Left cardiac atrium (tissue), 4 donors: ENCODE measurements at regions not wholly inside any gene's neighbourhood (a gene's known extent, or its start where the extent isn't known, plus 50 kb on each side); places are given as distances from the start of the nearest gene placed in this dataset.

Experiments
- ATAC-seq, 2 donors: fragments of 200-7000 bp; cut with Tn5 transposase; one replicate each; pipeline ENCODE4 v1.9.1; 2020; ENCODE audit warnings: mild to moderate bottlenecking in 2 of 2, moderate library complexity in 2 of 2
- DNase-seq: peaks from one replicate; pipeline ENCODE4 v3.0.0-alpha.2; 2020
- intact Hi-C, 2 donors: fragments of 100-400 bp; cut with DNase I; formaldehyde crosslinking; loops; one replicate each; pipeline versions ENCODE4 v1.14.1 to v1.15.1; 2022 to 2023
- donor health status: DM: no; HTN: yes; CAD: no.
- donor health status: DM: no; HTN: yes; CAD: no; lungs with severe emphysema.
- donor health status: DM: yes; HTN: yes; CAD: no.
- donor health status: Dilated cardiomyopathy.

DNA sequence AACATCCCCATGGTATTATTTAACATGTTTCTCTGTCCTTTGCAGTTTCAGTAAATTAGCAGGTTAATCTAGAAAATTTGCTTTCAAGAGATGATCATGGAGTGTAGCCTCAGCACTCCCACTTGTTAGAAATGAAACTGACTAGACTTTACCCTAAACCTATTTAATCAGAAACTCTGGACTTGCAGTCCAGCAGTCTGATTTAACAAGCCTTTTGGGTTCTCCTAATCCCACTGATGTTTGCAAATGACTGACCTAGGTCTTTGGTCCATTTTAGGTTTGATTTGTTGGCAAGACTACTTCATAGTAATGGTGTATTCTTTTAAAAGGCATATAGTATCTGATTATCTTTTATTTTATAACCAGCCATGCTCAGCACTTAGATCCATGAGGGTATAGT is 55.5 kb upstream of the SLC25A13 start:
- intact Hi-C loops = no loop called here
- no peak for ATAC-seq
- DNase-seq = no peak
